Astrocyte (in vitro differentiated cells and primary cell): ENCODE measurements at regions not wholly inside any gene's neighbourhood (a gene's known extent, or its start where the extent isn't known, plus 50 kb on each side); places are given as distances from the start of the nearest gene placed in this dataset.

Experiments used
- EZH2 ChIP-seq: IDR thresholded peaks from 2 replicates; pipeline ENCODE4 v1.6.1; 2012; ENCODE audit warnings: mild to moderate bottlenecking, low read length, inconsistent platforms; ENCODE audit not compliant: insufficient read depth
- TF ChIP-seq, protein P1 (sequence below): IDR thresholded peaks from 2 replicates; pipeline ENCODE4 v1.5.1; 2011; ENCODE audit warnings: low read depth, mild to moderate bottlenecking, inconsistent platforms, low read length, moderate library complexity; ENCODE audit not compliant: insufficient read depth

DNA sequence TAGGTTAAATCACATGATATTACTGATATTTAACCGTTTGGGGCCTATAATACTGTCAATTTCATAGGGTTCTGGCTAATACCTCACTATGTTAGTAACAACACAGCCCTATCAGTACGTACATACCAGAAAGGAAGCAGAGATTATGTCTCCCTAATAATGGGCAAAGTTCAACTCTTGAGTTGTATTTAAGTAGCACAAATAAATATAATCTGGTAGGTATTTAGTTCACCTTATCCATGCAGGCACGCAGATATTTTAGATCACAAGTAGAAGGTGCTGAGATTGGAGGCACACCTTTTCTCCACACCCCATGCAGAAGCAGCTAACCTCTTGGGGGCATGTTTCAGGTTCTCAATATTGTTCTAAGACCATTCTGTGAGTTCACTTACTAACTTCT, 118.9 kb downstream of the IRS1 start:
- TF ChIP-seq, protein P1, sequence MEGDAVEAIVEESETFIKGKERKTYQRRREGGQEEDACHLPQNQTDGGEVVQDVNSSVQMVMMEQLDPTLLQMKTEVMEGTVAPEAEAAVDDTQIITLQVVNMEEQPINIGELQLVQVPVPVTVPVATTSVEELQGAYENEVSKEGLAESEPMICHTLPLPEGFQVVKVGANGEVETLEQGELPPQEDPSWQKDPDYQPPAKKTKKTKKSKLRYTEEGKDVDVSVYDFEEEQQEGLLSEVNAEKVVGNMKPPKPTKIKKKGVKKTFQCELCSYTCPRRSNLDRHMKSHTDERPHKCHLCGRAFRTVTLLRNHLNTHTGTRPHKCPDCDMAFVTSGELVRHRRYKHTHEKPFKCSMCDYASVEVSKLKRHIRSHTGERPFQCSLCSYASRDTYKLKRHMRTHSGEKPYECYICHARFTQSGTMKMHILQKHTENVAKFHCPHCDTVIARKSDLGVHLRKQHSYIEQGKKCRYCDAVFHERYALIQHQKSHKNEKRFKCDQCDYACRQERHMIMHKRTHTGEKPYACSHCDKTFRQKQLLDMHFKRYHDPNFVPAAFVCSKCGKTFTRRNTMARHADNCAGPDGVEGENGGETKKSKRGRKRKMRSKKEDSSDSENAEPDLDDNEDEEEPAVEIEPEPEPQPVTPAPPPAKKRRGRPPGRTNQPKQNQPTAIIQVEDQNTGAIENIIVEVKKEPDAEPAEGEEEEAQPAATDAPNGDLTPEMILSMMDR: no peak
- TF ChIP-seq EZH2: no peak
